ENCODE measurements at regions not wholly inside any gene's neighbourhood (a gene's known extent, or its start where the extent isn't known, plus 50 kb on each side); places are given as distances from the start of the nearest gene placed in this dataset.
A peak's percentile ranks its signal among the peaks of the same experiment; 100 is the strongest.

DNA sequence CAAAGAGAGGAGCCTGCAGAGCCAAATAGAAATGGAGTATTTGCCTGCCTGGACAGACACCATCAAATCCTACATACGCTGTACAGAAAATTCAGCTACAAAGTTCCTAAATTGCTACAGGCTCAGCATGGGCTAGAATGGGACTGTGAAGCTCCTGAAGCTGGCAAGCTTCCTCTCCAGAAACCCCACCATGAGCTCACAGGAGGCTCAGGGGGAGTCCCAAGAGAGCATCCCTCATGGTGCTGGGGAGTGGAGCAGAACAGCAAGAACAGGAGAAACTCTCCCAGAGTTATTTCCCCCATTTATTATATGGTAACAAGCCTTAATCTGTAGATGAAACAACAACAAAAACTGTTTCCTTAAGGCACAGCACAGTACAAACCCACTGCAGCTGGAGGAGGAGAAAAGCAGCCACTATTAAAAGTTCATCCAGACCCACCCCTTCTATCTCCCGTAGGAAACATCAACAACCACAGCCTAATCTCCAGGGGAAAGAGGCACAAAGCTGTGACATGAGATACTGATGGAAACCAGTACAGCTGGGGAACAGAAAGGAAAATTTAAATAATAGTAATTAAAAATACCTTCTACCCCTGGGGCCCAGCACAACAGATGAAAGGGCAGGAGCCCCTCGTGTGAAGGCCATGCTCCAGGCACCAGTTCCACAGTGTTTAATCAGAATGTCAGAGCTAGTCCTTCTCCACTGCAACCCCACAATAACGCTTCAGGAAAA is 548.5 kb downstream of the MTRR start:
- Histone ChIP-seq H3K9me3 (ENCODE audit: insufficient read depth, low read depth, low read length) (no peaks in the 10 kb centered on the region), H3K27me3 (ENCODE audit: insufficient read depth, low read length) (no peaks in the 10 kb centered on the region), H3K9ac (ENCODE audit: low read depth, low read length) (no peak overlapping the region), H3K4me3 (ENCODE audit: low read length) (no peak overlapping the region), H3K27ac (ENCODE audit: low read length) (no peak overlapping the region), H3K36me3 (ENCODE audit: insufficient read depth, low read depth, low read length) (no peaks in the 10 kb centered on the region), H3K4me1 (ENCODE audit: insufficient read depth, low read length) (no peaks in the 10 kb centered on the region)

- no peak overlapping the region for H3K4me3 ChIP-seq (ENCODE audit: low read length)
- no peak overlapping the region for H3K27ac ChIP-seq (ENCODE audit: low read length)
- H3K9me3 ChIP-seq (ENCODE audit: insufficient read depth, low read depth, low read length), result no peaks in the 10 kb centered on the region
- no peak overlapping the region for H3K9ac ChIP-seq (ENCODE audit: low read depth, low read length)
- no peaks in the 10 kb centered on the region for H3K36me3 ChIP-seq (ENCODE audit: insufficient read depth, low read depth, low read length)
- no peaks in the 10 kb centered on the region for H3K27me3 ChIP-seq (ENCODE audit: insufficient read depth, low read length)
- no peaks in the 10 kb centered on the region for H3K4me1 ChIP-seq (ENCODE audit: insufficient read depth, low read length)
Observed at GRCh38 chr5:8418049-8418426, 549.1 kb downstream of the MTRR start.

DNA sequence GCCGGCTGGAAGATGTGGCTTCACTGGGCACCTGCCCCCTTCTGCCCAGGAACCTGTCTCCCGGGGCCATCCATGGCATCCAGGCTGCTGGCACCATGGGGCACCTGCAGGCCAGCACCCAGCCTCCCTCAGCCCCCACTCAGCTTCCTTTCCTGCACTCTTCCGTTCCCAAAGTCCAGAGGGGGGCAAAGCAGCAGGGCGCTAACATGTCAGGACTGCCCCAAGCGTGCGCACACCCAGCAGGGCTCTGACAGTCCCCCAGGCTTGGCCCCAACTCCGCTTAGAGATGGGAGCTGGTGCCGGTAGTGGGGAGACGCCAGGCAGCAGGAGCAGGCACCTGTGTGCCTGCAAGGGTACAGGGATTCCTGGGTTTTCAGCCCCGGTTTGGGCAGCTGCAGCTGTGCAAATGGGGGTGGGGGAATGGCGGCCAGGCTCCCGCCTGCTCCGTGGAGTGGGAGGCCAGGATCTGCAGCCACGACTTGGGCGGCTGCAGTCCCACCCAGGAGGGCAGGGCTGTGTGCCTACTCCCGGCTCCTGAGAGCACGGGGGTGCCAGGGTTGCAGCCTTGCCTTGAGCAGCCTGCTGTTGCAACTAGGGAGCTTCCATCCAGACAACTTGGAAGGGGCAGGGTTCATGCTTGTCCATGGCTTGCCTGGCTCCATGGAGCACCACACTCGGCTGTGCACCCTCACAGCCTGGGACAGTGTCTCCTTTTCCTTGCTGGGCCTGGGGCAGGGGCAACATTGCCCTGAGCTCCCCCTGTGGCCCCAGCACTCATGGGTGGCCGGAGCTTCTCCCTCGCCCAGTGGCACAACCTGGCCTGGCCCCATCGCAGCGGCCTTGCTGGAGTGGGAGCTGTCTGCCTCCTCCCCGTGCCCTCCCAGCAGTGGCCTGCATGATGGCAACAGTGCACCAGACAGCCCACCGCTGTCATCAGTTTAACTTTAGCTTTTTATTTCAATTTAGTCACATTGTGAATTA is 561.1 kb downstream of the MTRR start:
- Histone ChIP-seq H3K9ac (ENCODE audit: low read depth, low read length) (no peak overlapping the region), H3K9me3 (ENCODE audit: insufficient read depth, low read depth, low read length) (no peaks in the 10 kb centered on the region), H3K4me3 (ENCODE audit: low read length) (no peak overlapping the region), H3K36me3 (ENCODE audit: insufficient read depth, low read depth, low read length) (no peaks in the 10 kb centered on the region), H3K27ac (ENCODE audit: low read length) (no peak overlapping the region), H3K4me1 (ENCODE audit: insufficient read depth, low read length) (no peaks in the 10 kb centered on the region), H3K27me3 (ENCODE audit: insufficient read depth, low read length) (no peaks in the 10 kb centered on the region)

DNA sequence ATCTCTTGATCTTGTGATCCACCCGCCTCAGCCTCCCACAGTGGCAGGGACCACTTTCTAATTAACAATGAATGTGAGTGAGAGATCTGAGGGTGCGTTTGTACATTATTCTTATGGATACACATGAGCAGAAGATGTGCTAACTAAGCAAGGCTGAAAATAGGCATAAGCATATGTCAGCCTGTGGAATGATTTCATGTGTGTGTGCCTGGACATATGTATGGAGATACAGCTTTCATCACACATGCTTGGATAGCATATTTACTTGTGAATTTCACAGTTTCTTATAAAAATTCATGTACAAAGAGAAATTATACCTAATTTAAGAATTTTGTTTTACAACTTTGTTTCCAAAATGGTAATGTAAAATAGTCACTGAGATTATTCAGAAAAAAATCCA is 565.6 kb downstream of the MTRR start:
- Histone ChIP-seq H3K27ac (ENCODE audit: low read length) (no peak overlapping the region), H3K9ac (ENCODE audit: low read depth, low read length) (no peak overlapping the region), H3K4me3 (ENCODE audit: low read length) (no peak overlapping the region), H3K4me1 (ENCODE audit: insufficient read depth, low read length) (no peaks in the 10 kb centered on the region), H3K27me3 (ENCODE audit: insufficient read depth, low read length) (no peaks in the 10 kb centered on the region), H3K36me3 (ENCODE audit: insufficient read depth, low read depth, low read length) (no peaks in the 10 kb centered on the region), H3K9me3 (ENCODE audit: insufficient read depth, low read depth, low read length) (no peaks in the 10 kb centered on the region)

GRCh38 chr5:8436924-8437323 is 568.0 kb downstream of the MTRR start:
- H3K9me3 ChIP-seq (ENCODE audit: insufficient read depth, low read depth, low read length), result no peaks in the 10 kb centered on the region
- H3K27ac ChIP-seq (ENCODE audit: low read length), result no peak overlapping the region
- no peaks in the 10 kb centered on the region for H3K27me3 ChIP-seq (ENCODE audit: insufficient read depth, low read length)
- no peaks in the 10 kb centered on the region for H3K4me1 ChIP-seq (ENCODE audit: insufficient read depth, low read length)
- H3K9ac ChIP-seq (ENCODE audit: low read depth, low read length), result no peak overlapping the region
- no peaks in the 10 kb centered on the region for H3K36me3 ChIP-seq (ENCODE audit: insufficient read depth, low read depth, low read length)
- no peak overlapping the region for H3K4me3 ChIP-seq (ENCODE audit: low read length)

DNA sequence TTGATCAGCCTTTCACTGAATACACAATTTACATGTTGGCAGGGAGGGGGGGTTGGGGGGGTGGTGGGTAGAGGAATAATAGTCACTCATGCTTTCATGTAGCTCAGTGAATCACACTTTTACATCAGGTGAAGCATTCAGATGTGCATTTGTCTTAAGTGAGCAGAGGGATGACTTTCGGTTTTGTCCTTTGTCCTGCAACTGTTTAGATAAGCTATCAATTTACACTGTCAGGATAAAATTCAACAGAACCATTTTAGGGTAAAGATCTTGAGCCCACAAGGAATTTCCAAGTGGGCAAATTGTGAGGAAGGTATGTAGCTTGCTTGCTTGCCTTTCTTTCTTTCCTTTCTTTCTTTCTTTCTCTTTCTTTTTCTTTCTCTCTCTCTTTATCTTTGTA is 576.2 kb downstream of the MTRR start:
- H3K36me3 ChIP-seq (ENCODE audit: insufficient read depth, low read depth, low read length), result no peaks in the 10 kb centered on the region
- no peak overlapping the region for H3K9ac ChIP-seq (ENCODE audit: low read depth, low read length)
- no peak overlapping the region for H3K27ac ChIP-seq (ENCODE audit: low read length)
- H3K9me3 ChIP-seq (ENCODE audit: insufficient read depth, low read depth, low read length), result no peaks in the 10 kb centered on the region
- H3K4me1 ChIP-seq (ENCODE audit: insufficient read depth, low read length), result no peaks in the 10 kb centered on the region; the same call in 1 of the 2 replicates
- no peak overlapping the region for H3K4me3 ChIP-seq (ENCODE audit: low read length)
- H3K27me3 ChIP-seq (ENCODE audit: insufficient read depth, low read length), result no peaks in the 10 kb centered on the region

- no peak overlapping the region for H3K4me3 ChIP-seq (ENCODE audit: low read length)
- H3K9me3 ChIP-seq (ENCODE audit: insufficient read depth, low read depth, low read length), result no peaks in the 10 kb centered on the region
- H3K4me1 ChIP-seq (ENCODE audit: insufficient read depth, low read length), result no peaks in the 10 kb centered on the region; the same call in 1 of the 2 replicates
- no peak overlapping the region for H3K27ac ChIP-seq (ENCODE audit: low read length)
- H3K36me3 ChIP-seq (ENCODE audit: insufficient read depth, low read depth, low read length), result no peaks in the 10 kb centered on the region
- no peak overlapping the region for H3K9ac ChIP-seq (ENCODE audit: low read depth, low read length)
- no peaks in the 10 kb centered on the region for H3K27me3 ChIP-seq (ENCODE audit: insufficient read depth, low read length)
Observed at GRCh38 chr5:8446179-8446578, 577.2 kb downstream of the MTRR start.

DNA sequence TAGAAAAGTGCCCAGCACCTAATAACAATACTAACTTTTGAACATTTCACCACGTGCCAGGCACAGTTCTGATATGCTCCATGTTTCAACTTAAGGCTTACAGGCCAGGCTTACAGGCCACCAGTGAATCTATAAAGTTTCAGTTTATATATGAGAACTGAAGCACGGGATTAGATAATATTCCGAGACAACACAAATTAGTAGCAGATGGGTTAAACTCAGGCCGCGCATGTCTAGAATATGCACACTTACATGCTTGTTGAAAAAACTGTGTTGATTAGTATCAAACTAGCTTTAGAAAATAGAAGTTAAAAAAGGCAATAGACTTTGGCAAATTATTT is 587.9 kb downstream of the MTRR start:
- no peaks in the 10 kb centered on the region for H3K27me3 ChIP-seq (ENCODE audit: insufficient read depth, low read length)
- no peak overlapping the region for H3K27ac ChIP-seq (ENCODE audit: low read length)
- no peak overlapping the region for H3K9ac ChIP-seq (ENCODE audit: low read depth, low read length)
- H3K9me3 ChIP-seq (ENCODE audit: insufficient read depth, low read depth, low read length), result no peaks in the 10 kb centered on the region
- no peaks in the 10 kb centered on the region for H3K4me1 ChIP-seq (ENCODE audit: insufficient read depth, low read length)
- no peaks in the 10 kb centered on the region for H3K36me3 ChIP-seq (ENCODE audit: insufficient read depth, low read depth, low read length)
- H3K4me3 ChIP-seq (ENCODE audit: low read length), result peak overlapping the region; percentile 20; the same call in 1 of the 2 replicates

GRCh38 chr5:8457187-8458037 is 588.5 kb downstream of the MTRR start:
- Histone ChIP-seq H3K4me1 (ENCODE audit: insufficient read depth, low read length) (no peaks in the 10 kb centered on the region), H3K9me3 (ENCODE audit: insufficient read depth, low read depth, low read length) (no peaks in the 10 kb centered on the region), H3K36me3 (ENCODE audit: insufficient read depth, low read depth, low read length) (no peaks in the 10 kb centered on the region), H3K27ac (ENCODE audit: low read length) (no peak overlapping the region), H3K27me3 (ENCODE audit: insufficient read depth, low read length) (no peaks in the 10 kb centered on the region), H3K9ac (ENCODE audit: low read depth, low read length) (no peak overlapping the region), H3K4me3 (ENCODE audit: low read length) (peak overlapping the region; percentile 51; the same call in 1 of the 2 replicates)

GRCh38 chr5:8458038-8458383 is 589.1 kb downstream of the MTRR start:
- peak overlapping the region; percentile 51; the same call in 1 of the 2 replicates for H3K4me3 ChIP-seq (ENCODE audit: low read length)
- no peaks in the 10 kb centered on the region for H3K36me3 ChIP-seq (ENCODE audit: insufficient read depth, low read depth, low read length)
- no peaks in the 10 kb centered on the region for H3K9me3 ChIP-seq (ENCODE audit: insufficient read depth, low read depth, low read length)
- H3K4me1 ChIP-seq (ENCODE audit: insufficient read depth, low read length), result no peaks in the 10 kb centered on the region
- no peak overlapping the region for H3K9ac ChIP-seq (ENCODE audit: low read depth, low read length)
- no peak overlapping the region for H3K27ac ChIP-seq (ENCODE audit: low read length)
- H3K27me3 ChIP-seq (ENCODE audit: insufficient read depth, low read length), result no peaks in the 10 kb centered on the region

- Histone ChIP-seq H3K4me1 (ENCODE audit: insufficient read depth, low read length) (no peaks in the 10 kb centered on the region), H3K27ac (ENCODE audit: low read length) (no peak overlapping the region), H3K36me3 (ENCODE audit: insufficient read depth, low read depth, low read length) (no peaks in the 10 kb centered on the region), H3K4me3 (ENCODE audit: low read length) (no peak overlapping the region), H3K9me3 (ENCODE audit: insufficient read depth, low read depth, low read length) (no peaks in the 10 kb centered on the region), H3K27me3 (ENCODE audit: insufficient read depth, low read length) (no peaks in the 10 kb centered on the region), H3K9ac (ENCODE audit: low read depth, low read length) (no peak overlapping the region)
Observed at GRCh38 chr5:8461543-8461942, 592.6 kb downstream of the MTRR start.
